M059J (cell line): ENCODE measurements at regions not wholly inside any gene's neighbourhood (a gene's known extent, or its start where the extent isn't known, plus 50 kb on each side); places are given as distances from the start of the nearest gene placed in this dataset.

Source experiments
- DNase-seq: peaks from one replicate; pipeline ENCODE4 v3.0.0-alpha.2; 2012; ENCODE audit warnings: low read depth

DNA sequence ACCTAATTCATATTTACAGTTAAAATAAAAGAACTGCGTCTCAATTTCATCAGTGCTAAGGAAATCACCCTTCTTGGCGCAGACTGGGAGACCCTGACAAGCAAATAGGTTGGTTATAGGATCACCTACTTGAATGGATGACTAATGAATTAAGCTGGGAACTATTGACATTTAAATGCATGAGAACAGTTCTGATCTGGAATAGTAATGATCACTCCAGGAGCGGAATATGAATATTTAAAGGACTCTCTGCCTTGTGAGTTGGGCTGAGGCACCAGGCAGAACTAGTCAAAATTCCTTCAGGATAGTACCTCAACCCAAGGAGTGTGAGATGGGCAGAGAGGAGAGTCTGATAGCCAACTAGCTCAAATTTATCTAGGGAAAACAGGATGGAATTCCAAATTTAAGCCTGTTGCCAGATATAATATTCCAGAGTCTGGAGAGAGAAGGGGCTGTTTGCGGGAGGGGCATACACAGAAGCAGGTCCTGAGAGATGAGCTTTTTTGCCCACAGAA is 364.4 kb downstream of the CSNK1G3 start:
- DNase-seq: no peak

DNA sequence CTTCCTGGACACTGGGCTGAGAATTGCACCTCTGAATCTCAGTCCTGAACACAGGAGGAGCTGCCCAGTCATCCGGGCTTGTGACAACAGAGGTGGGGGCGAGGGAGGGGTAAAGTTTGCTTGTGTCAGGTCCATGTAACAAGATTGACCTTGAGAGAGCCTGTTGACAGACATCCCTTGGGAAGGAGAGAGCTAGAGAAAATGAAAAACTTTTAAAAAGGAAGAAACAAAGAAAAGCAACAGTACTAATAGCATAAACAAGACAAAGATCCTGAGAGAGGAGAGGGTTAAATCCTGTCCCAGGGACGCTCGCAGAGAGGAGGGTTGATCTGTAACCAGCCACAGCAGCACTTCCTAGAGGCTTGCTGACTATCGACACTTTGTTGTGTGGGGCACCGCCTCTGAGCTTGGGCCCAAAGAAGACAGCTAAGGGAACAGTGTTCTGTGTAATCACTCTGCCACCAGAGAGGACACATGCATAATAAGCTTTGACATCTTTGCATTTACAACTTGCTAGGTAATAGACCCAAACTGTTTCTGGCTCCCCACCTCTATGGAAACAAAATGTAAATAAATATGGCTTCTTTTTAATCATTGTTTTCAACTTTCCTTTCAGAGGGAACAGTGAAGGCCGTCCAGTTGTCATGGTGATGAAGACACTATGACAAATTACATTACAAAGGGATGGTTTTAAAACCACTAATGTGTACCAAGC is 363.7 kb downstream of the CSNK1G3 start:
- DNase-seq: peak; percentile 53

DNA sequence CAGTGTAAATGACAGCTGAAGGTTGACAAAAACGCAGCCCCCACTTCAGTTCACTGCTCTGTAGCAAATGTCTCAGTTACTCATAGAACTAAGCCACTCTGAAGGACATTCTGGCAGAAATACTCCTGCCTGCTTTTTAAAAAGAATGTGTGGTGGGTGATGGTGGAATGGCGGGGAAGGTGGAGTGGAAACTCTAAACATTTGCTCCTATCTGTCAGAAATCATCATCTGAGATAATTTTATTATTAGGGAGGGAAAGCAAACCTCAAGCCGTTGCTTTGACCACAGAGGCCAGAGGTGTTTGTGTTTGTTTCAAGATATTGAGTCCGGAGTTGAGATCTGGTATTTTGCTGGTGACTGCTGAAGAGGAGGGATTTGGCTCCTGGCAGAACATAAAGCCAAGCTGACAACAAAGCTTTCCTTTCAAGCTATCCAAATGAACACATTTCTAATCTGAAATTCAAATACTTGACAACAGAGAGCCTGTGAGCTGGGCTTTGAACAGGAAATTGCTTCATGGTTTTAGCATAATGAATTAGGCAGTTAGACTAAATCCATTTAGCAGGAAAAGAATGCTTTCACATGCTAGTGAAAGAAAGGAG is 362.7 kb downstream of the CSNK1G3 start:
- peak; percentile 67 for DNase-seq

DNA sequence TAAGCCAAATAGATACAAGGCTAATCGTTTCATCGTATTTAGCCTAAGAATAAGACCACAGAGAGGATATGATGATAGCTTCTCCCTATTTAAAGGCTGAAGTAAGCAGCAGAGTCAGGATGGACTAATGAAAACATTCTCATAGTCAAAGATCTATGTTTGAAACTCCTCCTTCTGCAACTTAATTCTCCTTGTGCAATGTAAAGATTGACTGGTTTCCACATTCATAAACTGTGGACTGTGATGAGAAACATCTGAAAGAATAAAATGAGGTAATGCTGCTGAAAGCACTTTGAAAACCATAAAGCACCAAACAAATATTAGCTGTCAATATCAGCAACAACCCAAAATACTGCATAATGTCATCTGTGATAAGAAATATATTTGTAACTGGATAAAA is 361.9 kb downstream of the CSNK1G3 start:
- no peak for DNase-seq

DNA sequence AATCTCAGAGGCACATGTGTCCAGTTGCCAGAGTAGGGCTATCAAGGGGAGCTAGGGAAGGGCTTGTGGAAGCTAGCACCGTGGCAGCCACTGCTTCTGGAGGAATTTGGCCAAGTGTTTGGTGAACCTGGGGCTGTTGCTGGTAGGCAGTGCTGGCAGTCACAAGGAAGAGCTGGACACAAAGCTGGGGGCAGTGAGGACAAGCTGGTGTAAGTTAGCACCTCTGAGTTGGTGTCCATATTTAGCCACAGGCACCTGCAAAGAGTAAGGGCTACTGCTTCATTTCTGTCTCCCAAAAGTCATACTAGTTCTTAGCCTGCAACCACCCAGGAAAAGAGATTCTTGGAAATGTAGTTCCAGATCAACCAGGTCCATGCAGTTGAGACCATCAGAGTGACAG is 359.4 kb downstream of the CSNK1G3 start:
- DNase-seq: no peak

DNA sequence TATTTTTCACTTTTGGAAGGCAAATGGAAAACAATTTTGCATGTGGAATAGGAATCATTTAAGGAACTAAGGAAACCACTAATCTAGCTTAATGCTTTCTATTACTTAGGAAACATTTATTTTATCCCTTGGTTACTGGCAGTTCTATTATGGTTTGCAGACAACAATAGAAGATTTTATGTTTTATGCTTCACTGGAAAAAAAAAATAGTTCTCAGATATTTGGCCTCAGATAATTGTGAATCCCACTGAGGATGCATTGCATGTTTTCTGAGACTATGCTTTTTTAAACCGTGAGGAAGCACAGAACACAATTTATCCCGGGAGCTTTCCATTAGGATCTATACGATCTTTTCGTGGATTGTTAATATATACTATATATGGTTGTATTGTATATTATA is 356.9 kb downstream of the CSNK1G3 start:
- DNase-seq: no peak

DNA sequence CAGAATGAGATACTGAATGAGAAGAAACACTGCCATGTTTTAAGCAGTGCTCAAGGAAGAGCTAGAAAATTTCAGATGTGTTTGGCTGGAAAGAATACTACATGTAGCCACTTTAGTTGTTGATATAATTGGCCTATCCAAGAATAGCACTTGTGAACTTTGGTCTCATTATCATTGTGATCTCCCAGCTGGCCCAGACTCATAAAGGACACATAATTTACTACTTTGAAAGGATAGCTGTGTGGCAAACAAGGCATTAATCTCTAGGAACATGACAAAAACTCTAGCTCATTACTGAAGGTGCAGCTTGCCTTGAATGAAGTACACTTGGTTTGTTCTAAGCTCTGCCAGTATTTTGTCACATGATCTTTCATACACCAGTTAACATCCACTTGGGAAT is 356.3 kb downstream of the CSNK1G3 start:
- peak; percentile 30 for DNase-seq

DNA sequence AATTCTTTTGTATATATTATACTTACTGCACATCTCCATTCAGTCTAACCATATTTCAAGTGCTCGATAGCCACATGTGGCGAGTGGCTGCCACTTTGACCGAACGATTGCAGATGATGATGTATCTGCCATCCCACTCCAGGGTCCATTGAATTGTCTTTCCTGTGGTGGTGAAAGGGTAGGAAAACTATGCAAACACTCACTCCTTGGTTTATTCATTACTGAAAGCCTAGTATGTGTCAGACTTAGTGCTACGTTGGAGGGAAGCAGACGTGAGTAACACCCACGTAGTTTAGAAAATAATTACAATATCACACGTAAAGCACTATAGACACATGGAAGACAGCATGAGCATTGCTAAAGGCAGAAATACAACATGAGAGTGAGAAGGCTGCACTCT is 353.7 kb downstream of the CSNK1G3 start:
- no peak for DNase-seq

DNA sequence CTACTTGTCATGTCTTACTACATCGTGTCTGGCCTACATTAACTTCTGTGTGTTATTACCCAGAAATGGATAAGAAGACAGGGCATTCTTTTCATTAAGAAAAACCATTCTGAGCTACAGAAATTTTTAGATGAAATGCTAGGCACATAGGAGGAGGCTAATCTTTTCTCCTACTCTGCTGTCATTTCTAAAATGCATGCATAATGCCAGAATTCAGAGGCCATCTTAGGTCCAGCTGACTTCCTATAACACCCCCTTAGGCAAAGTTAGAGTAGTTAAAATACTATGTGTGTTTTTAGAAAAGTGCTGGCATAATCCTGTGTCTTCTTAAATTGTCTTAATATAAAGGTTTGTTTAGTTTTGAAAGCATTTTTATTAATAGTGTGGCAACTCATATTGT is 352.6 kb downstream of the CSNK1G3 start:
- DNase-seq: no peak

DNA sequence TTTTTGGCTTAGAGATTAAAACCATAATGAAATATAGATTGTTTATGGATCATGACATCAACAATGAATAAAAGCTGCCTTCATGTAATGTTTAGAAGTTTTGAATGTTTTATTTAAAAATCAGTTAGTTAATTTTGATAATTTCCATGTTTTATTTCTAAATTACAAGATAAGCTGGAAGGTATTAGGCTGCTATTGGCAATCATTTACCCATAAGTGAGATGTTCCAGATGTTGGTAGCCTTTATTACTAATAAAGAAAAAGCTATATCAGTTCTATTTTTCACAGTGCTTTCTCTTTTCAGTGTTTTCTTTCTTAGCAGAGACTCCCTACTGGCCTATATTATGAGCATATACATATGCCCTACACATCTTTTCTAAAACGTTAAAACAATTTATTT is 347.0 kb downstream of the CSNK1G3 start:
- DNase-seq: no peak

DNA sequence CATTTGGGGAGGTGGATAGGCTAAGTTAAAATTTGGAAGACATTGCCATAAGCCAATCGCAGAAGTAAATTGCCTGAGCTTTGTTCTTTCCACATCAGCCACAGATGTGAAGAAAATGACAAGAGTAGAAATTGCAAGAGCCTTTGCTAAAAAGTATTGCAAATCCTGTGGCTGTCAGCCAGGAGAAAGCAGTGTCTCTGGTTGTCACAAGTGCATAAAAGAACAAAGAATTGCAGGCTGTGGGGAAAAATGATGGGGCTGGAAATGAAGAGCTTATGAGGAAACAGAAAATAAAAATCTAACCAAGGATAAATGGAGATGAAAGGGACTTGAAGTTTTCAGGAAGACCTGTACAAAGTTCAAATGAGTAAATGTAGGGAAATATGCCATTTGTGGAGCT is 344.8 kb downstream of the CSNK1G3 start:
- no peak for DNase-seq

DNA sequence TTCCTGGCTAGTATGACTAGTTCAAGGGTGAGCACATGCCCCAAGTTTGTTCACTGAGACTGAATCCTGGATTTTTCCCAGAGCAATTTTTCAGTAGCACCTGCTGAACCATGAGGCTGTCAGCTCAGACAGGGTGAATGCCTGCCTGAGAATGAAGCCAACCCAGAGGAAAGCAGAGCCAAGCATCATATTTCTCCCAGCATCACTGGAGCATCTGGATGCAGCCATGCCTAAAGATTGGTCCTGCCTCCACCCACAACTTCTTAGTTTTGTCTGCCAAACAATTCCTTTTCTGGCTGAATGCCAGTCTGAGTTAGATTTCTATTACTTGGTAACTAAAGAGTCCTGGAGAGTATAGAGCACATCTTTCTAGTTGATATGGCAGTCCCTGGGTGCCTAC is 343.6 kb downstream of the CSNK1G3 start:
- DNase-seq: no peak

DNA sequence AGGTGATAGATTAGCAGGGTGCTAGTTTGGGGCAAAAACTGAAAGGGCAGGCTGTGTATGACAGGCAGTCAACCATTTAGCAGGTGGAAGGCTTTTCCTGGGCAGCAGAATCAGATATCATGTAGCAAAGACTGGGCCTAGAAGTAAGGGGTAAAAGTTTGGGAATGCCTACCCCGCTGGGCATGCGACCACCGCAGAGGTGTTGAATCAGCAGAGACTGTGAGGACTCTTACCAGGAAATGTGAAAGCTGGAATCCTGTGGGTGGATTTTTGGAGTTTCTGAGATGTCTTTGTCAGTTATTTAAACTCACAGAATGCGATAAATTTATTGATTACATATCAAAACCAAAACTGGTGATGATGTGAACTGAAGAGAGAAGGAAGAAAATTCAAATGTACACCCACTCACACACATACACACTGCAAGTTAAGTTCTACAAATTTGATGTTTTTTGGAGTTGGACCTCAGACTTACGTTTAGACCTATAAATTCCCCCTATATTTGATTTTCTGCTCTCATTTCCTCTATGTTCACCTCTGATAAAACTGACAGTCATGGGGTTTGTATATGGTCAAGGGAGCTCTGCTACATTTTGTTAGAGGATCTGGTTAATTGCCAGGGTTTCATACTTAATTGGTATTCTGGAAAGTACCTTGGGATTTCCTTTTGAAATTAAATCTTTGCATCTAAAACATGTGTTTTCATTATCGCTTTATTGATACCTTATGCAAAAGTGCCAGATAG is 333.6 kb downstream of the CSNK1G3 start:
- no peak for DNase-seq

DNA sequence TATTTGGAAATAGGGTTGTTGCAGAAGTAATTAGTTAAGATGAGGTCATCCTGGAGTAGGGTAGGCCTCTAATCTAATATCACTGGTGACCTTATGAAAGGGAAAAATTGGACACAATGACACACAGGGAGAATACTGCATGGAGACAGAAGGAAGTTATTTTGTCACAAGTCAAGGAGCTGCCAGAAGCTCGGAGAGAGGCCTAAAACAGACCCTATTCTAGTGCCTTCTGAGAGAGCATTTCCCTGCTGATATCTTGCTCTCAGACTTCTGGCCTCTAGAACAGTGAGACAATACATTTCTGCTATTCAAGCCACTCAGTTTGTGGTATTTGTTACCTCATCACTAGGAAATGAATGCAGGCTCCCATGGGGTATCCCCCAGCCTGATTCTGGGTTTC is 332.9 kb downstream of the CSNK1G3 start:
- peak; percentile 11 for DNase-seq

DNA sequence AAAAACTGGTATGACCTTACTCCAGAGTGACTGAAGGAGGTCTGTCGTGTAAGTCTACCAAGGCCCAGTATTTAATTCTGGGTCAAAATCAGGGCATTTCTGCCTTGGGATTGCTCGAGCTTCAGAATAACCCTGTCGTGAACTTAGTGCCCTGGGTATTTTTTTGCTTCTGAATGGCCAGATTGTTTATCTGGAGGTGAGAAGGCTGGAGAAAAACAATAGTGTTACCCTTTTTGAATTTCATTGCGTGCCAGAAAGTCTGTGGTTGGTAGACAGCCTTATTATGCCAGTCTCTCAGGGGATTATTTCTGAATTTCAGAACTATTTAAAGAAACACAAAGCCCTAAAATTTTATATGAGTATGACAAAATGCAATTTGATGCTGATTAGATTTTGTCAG is 323.4 kb downstream of the CSNK1G3 start:
- peak; percentile 30 for DNase-seq

DNA sequence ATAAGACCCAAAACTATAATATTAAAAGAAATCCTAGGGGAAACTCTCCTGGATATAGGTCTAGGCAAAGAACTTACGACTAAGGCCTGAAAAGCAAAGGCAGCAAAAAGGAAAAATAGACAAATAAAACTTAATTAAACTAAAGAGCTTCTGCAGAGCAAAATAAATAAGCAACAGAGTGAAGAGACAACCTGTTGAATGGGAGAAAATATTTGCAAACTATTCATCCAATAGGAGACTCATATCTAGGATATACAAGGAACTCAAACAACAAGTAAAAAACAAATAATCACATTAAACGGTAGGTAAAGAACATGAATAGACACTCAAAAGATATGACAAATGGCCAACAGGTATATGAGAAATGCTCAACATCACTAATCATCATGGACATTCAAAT is 318.6 kb downstream of the CSNK1G3 start:
- DNase-seq: no peak

DNA sequence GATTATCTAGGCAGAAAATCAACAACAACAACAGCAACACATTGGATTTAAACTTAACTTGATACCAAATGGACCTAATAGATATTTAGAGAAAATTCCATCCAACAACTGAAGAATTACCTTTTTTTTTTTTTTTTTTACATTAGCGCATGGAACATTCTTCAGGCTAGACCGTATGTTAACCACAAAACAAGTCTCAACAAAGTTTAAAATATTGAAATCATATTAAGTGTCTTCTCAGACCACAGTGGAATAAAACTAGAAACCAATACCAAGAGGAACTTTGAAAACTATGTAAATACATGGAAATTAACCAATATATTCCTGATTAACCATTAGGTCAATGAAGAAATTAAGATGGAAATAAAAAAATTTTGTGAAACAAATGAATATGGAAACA is 315.8 kb downstream of the CSNK1G3 start:
- DNase-seq: no peak

DNA sequence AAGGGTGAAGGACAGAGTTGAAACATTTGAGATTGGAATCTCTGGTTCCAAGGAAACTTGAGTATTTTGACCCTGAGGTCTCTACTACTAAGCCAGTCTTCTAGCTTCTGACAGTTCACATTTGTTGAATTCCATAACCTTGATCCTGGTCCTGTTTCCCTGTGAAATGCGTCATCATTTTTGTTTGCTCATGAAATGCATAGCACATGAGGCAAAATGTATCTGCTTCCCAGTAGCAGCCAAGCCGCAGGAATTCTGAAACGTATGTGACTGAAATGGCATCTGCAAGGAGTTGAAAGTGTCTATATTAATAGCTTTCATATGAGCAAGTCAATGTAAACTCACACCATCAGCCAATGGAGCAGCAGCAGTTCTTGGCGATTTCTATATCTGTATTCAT is 307.9 kb downstream of the CSNK1G3 start:
- DNase-seq: no peak

DNA sequence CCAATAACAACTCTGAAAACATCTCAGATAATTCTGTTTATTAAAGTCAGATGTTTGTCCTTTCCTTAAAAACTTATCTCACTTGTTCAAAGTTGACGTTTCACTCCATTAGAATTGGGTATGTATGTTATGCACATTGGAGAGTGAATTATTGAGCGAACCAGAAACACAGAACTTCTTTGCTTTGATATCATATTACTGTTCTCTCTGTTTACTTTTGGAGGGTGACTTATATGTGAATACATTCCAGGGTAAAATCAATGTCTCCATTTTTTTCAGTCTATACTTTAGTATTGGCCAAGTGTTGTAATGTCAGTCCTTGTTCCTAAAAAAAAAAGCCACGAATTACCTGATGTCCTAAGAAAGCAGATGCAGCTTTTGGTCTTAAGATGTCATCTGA is 307.4 kb downstream of the CSNK1G3 start:
- no peak for DNase-seq

DNA sequence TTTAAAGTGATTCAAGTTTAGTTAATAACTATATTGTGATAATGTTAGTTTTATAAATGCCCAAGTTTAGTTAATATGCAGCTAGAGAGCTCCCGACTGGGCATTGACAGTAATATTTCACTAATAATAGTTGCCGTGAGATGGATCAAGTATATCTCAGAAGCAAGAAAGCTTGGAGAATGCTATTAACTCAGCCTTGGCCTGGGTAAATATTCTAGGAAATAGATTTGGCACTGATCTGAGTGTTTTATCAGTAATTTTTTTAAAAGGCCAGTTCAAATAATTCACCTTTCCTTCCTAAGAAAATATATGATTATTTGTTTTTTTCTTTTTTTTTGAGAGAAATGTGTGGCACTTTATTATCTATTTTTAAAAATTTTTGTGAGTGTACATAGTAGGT is 305.3 kb downstream of the CSNK1G3 start:
- DNase-seq: no peak

DNA sequence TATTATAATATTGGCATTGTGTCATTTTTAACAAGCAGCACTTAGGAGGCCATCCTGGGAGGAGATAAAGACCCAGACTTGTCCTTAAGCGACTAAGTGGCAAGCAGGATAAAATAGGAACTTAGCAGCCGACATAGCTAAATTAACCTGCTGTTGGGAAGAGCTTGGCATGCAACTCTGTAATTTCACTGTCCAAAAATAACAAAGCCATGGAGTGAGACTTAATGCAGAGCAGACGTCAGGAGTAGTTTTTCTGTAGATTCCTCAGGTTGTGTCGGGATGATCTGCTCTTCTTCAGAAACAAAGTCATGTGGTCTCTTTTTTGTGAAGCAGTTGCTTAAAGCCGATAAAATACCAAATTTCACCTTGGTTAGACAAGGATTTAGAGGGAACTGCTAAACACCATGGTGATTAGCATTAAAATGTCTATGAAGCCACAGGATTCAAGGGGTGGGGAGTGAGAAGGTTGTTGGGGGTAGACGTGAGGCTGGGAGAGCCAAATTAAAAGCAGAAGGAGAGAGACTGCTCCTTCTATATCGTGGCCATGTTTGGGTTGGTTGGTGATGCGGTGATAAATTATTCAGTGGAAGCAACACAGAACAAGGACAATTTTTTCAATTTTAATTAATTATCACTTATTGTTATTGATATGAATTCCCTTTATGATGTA is 303.0 kb downstream of the CSNK1G3 start:
- peak; percentile 18 for DNase-seq

DNA sequence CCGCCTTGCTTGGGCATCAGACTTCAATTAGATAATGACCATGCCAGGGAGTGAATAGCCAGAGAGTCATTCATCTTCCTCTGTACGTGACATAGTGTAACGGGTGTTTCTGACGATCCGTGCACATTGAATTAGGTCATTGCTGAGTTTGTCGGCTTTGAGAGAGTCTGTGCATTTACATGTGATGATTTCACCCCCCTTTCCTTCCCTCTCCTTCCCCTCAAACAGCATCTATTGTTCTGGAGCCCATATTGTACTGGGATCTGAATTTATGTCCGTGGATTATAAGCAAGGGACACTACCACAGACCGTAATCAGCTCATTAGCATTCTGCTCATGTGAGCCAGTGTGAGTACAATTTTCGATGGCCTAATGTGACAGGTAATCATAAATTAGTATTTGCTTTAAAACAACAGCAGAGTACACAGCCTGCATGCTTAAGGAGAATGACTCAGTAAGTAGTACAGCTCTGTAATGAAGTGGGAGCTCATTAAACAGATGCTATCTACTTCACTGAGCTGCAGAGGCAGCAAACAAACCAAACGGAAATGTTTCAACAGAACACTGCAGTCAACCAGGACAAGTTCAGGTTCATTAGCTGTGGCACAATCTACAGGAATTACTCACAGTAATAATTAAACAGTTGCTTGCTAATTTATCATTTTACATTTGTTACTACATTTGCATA is 302.1 kb downstream of the CSNK1G3 start:
- peak; percentile 80 for DNase-seq
